ENCODE measurements at regions not wholly inside any gene's neighbourhood (a gene's known extent, or its start where the extent isn't known, plus 50 kb on each side); places are given as distances from the start of the nearest gene placed in this dataset.

DNA sequence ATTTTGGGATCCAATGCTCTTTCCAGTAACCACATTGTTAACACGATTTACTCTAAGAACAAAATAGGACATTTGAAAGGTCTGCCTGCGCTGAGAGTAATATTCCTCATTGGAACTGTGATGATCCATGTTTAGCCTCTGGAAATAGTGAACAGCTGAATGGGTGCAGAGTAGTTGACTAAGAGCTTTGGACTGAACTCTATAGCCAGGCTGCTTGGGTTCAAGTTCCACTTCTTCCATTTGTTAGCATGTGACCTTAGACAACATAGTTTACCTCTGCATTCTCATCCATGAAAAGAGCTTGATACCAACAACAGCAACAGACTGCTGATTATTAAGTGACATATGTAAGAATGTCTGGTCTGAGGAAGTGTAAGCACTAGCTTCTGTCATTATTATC is 128.3 kb upstream of the MMADHC start:
- Histone ChIP-seq H3K9me3 (ENCODE audit: control insufficient read depth, low read length) (no peaks in the 10 kb centered on the region), H3K4me1 (ENCODE audit: control insufficient read depth, insufficient read depth, low read length) (peaks cover 10% of the 10 kb centered on the region), H3K36me3 (ENCODE audit: control insufficient read depth, insufficient read depth, low read length) (no peaks in the 10 kb centered on the region), H3K27ac (ENCODE audit: insufficient read depth, low read depth, low read length, poor library complexity, severe bottlenecking) (no peak overlapping the region), H3K4me3 (ENCODE audit: insufficient read depth, low read depth, low read length) (no peak overlapping the region), H3K27me3 (ENCODE audit: control insufficient read depth, insufficient read depth, low read length, poor library complexity, severe bottlenecking) (no peaks in the 10 kb centered on the region)
- 92 to 94% methylated on average over 2 of the region's 2 CpGs for WGBS, 2 experiments

DNA sequence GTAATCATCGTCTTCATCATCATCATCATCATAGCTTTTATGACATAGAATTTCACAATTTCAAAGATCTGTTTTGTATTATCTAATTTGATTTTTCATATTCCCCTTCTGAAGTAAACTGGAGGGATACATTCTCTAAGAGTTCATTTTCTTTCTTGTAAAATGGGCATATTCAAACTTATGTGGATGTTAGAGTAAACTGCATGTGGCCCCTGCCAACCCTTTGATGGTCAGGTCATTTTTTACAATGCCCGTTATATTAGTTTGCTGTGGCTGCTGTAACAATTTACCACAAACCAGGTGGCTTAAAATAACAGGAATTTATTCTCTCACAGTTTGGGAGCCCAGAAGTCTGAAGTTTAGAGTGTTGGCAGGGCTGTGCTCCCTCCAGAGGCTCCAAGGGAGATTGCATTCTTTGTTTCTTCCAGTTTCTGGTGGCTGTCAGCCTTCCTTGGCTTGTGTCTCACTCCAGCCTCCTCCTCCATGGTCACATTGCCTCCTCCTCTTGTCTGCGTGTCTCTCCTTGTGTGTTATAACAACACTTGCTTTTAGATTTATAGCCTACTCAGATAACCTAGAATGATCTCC is 127.5 kb upstream of the MMADHC start:
- H3K4me3 ChIP-seq (ENCODE audit: insufficient read depth, low read depth, low read length) = no peak overlapping the region
- H3K27me3 ChIP-seq (ENCODE audit: control insufficient read depth, insufficient read depth, low read length, poor library complexity, severe bottlenecking) = no peaks in the 10 kb centered on the region
- H3K4me1 ChIP-seq (ENCODE audit: control insufficient read depth, insufficient read depth, low read length) = peaks cover 10% of the 10 kb centered on the region
- WGBS, 2 experiments = 71 to 76% methylated on average over 3 of the region's 3 CpGs
- H3K9me3 ChIP-seq (ENCODE audit: control insufficient read depth, low read length) = no peaks in the 10 kb centered on the region
- H3K36me3 ChIP-seq (ENCODE audit: control insufficient read depth, insufficient read depth, low read length) = no peaks in the 10 kb centered on the region
- no peak overlapping the region for H3K27ac ChIP-seq (ENCODE audit: insufficient read depth, low read depth, low read length, poor library complexity, severe bottlenecking)

DNA sequence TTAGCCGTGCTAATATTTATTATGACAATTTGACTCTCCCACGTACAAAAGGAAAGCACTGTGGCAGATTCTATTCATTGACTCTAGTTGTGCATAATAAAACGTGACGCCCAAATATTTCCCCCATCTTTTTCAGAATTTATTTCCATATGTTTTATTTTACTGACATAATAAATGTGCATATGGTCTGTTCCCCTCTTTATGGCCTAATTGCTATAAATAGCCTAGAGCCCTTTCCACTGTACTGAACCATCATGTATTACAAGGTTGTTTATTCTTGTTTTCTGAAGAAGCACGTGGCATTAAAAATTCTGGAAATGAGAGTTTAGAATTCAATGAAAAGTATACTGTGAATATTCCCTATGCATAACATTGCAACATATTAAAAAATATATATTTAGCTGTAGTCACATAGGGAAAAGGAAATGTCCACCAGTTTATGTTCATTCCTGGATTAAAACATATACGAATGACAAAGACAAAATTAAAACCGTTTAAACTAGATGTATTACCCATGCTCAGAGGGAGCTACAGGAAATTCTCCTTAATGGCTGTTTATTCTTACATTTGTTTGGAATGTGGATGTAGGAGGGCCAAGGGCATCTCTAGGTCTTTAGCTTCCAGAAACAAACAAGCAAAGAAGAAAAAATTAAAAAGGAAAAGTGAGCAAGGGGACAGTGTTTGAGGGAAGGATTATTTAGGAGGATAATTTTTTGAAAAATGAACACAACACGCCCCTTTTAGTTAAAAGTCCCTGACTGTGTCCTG is 122.1 kb upstream of the MMADHC start:
- Histone ChIP-seq H3K4me1 (ENCODE audit: control insufficient read depth, insufficient read depth, low read length) (no peaks in the 10 kb centered on the region), H3K36me3 (ENCODE audit: control insufficient read depth, insufficient read depth, low read length) (no peaks in the 10 kb centered on the region), H3K4me3 (ENCODE audit: insufficient read depth, low read depth, low read length) (no peak overlapping the region), H3K9me3 (ENCODE audit: control insufficient read depth, low read length) (no peaks in the 10 kb centered on the region), H3K27ac (ENCODE audit: insufficient read depth, low read depth, low read length, poor library complexity, severe bottlenecking) (no peak overlapping the region), H3K27me3 (ENCODE audit: control insufficient read depth, insufficient read depth, low read length, poor library complexity, severe bottlenecking) (no peaks in the 10 kb centered on the region)
- 94 to 95% methylated on average over 5 to 6 of the region's 8 CpGs for WGBS, 2 experiments

DNA sequence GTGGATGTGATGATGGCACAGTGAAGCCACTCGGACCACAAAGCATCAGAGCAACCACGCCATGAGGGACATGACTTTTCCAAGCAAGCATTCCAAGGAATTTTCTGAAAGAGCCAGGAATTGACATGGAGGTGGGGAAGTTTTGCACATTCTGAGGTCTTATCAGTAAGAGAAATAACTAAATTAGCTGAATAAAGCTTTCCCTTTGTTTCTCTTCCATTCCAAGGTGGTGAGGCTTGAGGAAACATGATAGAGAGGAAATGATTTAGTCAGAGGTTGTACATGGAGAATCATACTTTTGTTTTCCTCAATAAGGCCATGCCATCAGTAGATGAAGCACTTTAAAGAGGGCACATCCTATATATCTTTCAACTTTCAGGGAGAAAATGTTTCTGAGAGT is 115.7 kb upstream of the MMADHC start:
- Histone ChIP-seq H3K4me1 (ENCODE audit: control insufficient read depth, insufficient read depth, low read length) (no peaks in the 10 kb centered on the region), H3K27me3 (ENCODE audit: control insufficient read depth, insufficient read depth, low read length, poor library complexity, severe bottlenecking) (no peaks in the 10 kb centered on the region), H3K36me3 (ENCODE audit: control insufficient read depth, insufficient read depth, low read length) (no peaks in the 10 kb centered on the region), H3K4me3 (ENCODE audit: insufficient read depth, low read depth, low read length) (no peak overlapping the region), H3K27ac (ENCODE audit: insufficient read depth, low read depth, low read length, poor library complexity, severe bottlenecking) (no peak overlapping the region), H3K9me3 (ENCODE audit: control insufficient read depth, low read length) (no peaks in the 10 kb centered on the region)
- WGBS, 2 experiments = 90 to 95% methylated on average over 2 of the region's 2 CpGs

DNA sequence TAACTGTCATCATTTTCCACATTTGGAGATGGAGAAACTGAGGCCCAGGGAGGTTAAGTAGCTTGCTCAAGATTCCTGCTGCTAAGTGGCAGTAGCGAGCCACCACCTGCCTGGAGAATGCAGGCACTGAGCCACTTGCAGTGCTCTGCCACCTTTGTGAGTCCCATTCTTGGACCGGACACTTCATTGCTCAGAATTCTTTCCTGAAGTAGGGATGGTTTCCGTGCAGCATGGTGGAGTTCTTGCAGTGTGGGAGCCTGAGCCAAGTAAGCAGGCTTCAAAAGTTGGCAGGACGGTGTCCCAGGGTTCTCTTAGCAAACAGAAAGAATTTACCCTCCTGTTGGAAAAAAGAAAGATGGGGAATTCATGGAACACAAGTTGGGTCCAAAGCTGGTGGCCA is 115.0 kb upstream of the MMADHC start:
- Histone ChIP-seq H3K36me3 (ENCODE audit: control insufficient read depth, insufficient read depth, low read length) (no peaks in the 10 kb centered on the region), H3K9me3 (ENCODE audit: control insufficient read depth, low read length) (no peaks in the 10 kb centered on the region), H3K4me1 (ENCODE audit: control insufficient read depth, insufficient read depth, low read length) (no peaks in the 10 kb centered on the region), H3K27me3 (ENCODE audit: control insufficient read depth, insufficient read depth, low read length, poor library complexity, severe bottlenecking) (no peaks in the 10 kb centered on the region), H3K4me3 (ENCODE audit: insufficient read depth, low read depth, low read length) (no peak overlapping the region), H3K27ac (ENCODE audit: insufficient read depth, low read depth, low read length, poor library complexity, severe bottlenecking) (no peak overlapping the region)
- WGBS, 2 experiments = 94 to 96% methylated on average over 4 of the region's 4 CpGs

DNA sequence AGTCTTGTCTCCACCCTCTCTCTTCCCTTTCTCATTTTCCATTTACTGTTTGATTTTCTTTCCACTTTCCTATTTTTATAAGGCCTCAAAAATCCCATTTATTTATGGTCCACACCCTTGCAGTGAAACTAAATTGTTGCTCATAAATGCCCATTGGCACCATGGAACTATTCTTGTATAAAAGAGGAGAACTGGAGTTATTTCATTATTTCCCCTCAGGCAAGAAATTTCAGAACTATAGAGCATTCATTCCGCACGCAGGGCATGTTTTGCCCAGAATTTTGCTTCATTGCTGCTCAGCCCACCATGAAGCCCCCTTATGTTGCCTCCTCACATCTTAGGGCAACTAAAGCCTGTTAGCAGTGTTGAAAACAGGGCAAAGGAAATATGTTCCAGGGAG is 113.7 kb upstream of the MMADHC start:
- WGBS, 2 experiments = 94 to 100% methylated on average over 2 of the region's 2 CpGs

DNA sequence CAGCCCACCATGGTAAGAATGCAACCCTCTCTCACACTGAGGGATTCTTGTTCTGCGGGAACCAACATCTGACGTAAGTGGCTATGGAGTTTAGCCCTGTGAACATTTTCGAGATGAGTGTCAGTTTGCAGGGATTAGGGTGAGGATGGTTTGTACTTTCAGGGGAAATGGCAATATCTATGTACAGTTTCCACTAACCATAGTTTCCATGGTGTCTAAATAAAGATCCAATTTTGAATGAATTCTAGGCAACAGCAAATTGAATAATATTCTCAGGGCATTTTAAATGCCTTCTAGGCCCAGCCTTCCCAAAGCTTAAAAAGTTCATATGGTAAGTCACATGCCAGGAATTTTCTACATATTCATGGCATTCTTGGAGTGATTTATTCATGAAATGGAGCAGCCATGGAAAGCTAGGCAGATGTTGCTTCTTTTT is 105.4 kb upstream of the MMADHC start:
- H3K36me3 ChIP-seq (ENCODE audit: control insufficient read depth, insufficient read depth, low read length) = no peaks in the 10 kb centered on the region
- no peak overlapping the region for H3K27ac ChIP-seq (ENCODE audit: insufficient read depth, low read depth, low read length, poor library complexity, severe bottlenecking)
- WGBS, 2 experiments = 83 to 98% methylated on average over 3 of the region's 3 CpGs
- no peaks in the 10 kb centered on the region for H3K4me1 ChIP-seq (ENCODE audit: control insufficient read depth, insufficient read depth, low read length)
- no peak overlapping the region for H3K4me3 ChIP-seq (ENCODE audit: insufficient read depth, low read depth, low read length)
- H3K9me3 ChIP-seq (ENCODE audit: control insufficient read depth, low read length) = no peaks in the 10 kb centered on the region
- H3K27me3 ChIP-seq (ENCODE audit: control insufficient read depth, insufficient read depth, low read length, poor library complexity, severe bottlenecking) = no peaks in the 10 kb centered on the region

More for the DNA sequence above, 113.7 kb upstream of the MMADHC start:
- Histone ChIP-seq H3K4me3 (ENCODE audit: insufficient read depth, low read depth, low read length) (no peak overlapping the region), H3K27me3 (ENCODE audit: control insufficient read depth, insufficient read depth, low read length, poor library complexity, severe bottlenecking) (no peaks in the 10 kb centered on the region), H3K27ac (ENCODE audit: insufficient read depth, low read depth, low read length, poor library complexity, severe bottlenecking) (no peak overlapping the region), H3K9me3 (ENCODE audit: control insufficient read depth, low read length) (no peaks in the 10 kb centered on the region), H3K4me1 (ENCODE audit: control insufficient read depth, insufficient read depth, low read length) (no peaks in the 10 kb centered on the region), H3K36me3 (ENCODE audit: control insufficient read depth, insufficient read depth, low read length) (no peaks in the 10 kb centered on the region)

DNA sequence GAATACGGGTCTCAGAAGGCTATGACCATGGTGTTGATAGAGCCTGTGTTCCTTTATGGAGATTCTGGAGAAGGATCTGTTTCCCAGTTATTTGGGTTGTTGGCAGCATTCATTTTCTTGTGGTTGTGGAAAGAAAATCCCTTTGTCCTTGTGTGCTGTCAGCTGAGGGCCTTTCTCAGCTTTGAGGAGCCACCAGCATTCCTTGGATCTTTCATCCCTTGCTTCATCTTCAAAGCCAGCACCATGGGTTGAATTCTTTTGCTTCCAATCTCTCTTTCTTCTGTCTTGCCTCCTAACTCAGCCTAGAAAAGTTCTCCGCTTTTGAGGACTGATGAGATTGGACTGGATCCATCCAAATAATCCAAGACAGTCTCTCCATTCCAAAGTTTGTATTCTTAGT is 103.2 kb upstream of the MMADHC start:
- no peaks in the 10 kb centered on the region for H3K9me3 ChIP-seq (ENCODE audit: control insufficient read depth, low read length)
- H3K27me3 ChIP-seq (ENCODE audit: control insufficient read depth, insufficient read depth, low read length, poor library complexity, severe bottlenecking) = no peaks in the 10 kb centered on the region
- H3K4me3 ChIP-seq (ENCODE audit: insufficient read depth, low read depth, low read length) = no peak overlapping the region
- H3K27ac ChIP-seq (ENCODE audit: insufficient read depth, low read depth, low read length, poor library complexity, severe bottlenecking) = no peak overlapping the region
- no peaks in the 10 kb centered on the region for H3K4me1 ChIP-seq (ENCODE audit: control insufficient read depth, insufficient read depth, low read length)
- H3K36me3 ChIP-seq (ENCODE audit: control insufficient read depth, insufficient read depth, low read length) = no peaks in the 10 kb centered on the region
- WGBS, 2 experiments = 94 to 96% methylated on average over 2 of the region's 2 CpGs

DNA sequence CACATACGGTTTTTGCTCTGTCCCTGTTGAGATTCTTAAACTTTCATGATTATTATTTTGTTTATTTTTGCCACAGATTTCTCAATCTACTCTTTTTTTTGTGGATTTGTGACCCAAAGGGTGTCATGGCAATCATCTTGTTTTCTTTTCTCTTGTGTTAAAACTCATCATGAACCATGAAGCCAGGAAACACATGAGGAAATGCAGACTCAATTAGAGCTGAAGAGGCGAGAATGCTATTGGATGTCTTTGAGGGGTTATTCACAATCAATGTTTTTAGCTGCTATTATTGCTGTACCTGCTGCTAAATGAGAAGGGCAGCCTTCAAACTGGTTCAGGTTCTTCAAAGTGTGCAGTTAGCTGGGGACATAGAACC is 99.5 kb upstream of the MMADHC start:
- Histone ChIP-seq H3K4me1 (ENCODE audit: control insufficient read depth, insufficient read depth, low read length) (no peaks in the 10 kb centered on the region), H3K27me3 (ENCODE audit: control insufficient read depth, insufficient read depth, low read length, poor library complexity, severe bottlenecking) (no peaks in the 10 kb centered on the region), H3K36me3 (ENCODE audit: control insufficient read depth, insufficient read depth, low read length) (no peaks in the 10 kb centered on the region), H3K9me3 (ENCODE audit: control insufficient read depth, low read length) (no peaks in the 10 kb centered on the region), H3K4me3 (ENCODE audit: insufficient read depth, low read depth, low read length) (no peak overlapping the region), H3K27ac (ENCODE audit: insufficient read depth, low read depth, low read length, poor library complexity, severe bottlenecking) (no peak overlapping the region)
- 90 to 94% methylated on average over 1 to 2 of the region's 2 CpGs for WGBS, 2 experiments

DNA sequence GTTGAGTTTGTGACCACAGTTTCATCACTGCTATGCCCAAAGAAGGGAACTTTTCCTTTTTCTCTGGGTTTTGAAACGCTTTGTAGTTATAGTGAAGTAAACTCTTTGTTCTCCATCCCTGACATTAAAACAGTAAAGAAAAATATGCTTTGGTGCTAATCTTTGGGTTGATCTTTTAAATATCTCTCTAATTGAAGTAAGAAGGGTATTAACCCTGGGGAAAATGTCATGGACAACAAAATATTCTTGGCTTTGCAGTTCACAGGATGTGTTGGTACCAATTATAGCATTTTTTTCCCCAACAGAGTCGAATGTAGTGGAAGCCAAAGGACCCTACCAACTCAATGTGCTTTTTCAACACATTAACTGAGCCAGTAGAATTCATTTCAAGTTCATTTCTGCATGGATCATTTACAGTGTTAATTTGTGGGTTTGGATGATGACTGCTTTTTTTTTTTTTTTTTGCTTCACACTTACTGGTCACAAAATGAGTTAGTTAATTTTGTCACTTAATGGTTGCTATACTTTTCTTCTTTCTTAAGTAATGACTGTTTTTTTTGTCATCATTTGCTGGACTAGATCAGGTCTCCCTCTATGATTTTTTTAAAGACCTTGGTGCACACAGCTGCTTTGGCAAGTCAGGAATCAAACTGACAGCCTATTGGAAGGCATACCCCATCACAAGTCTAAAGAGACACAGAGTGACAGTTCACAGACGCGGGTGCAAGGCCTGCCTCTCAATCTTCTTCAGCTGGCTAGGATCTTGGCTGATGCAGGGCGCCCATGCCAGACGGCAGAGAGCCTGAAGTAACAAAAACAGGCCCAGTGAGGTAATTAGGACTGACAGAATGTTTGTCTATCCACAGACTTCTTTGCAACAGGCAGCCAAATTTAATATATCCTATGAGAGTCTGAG is 98.8 kb upstream of the MMADHC start:
- H3K4me1 ChIP-seq (ENCODE audit: control insufficient read depth, insufficient read depth, low read length) = no peaks in the 10 kb centered on the region
- H3K27me3 ChIP-seq (ENCODE audit: control insufficient read depth, insufficient read depth, low read length, poor library complexity, severe bottlenecking) = no peaks in the 10 kb centered on the region
- no peak overlapping the region for H3K27ac ChIP-seq (ENCODE audit: insufficient read depth, low read depth, low read length, poor library complexity, severe bottlenecking)
- H3K4me3 ChIP-seq (ENCODE audit: insufficient read depth, low read depth, low read length) = no peak overlapping the region
- no peaks in the 10 kb centered on the region for H3K36me3 ChIP-seq (ENCODE audit: control insufficient read depth, insufficient read depth, low read length)
- H3K9me3 ChIP-seq (ENCODE audit: control insufficient read depth, low read length) = no peaks in the 10 kb centered on the region
- 87 to 95% methylated on average over 6 of the region's 6 CpGs for WGBS, 2 experiments

All from ectodermal cell (in vitro differentiated cells).